ENCODE measurements at regions not wholly inside any gene's neighbourhood (a gene's known extent, or its start where the extent isn't known, plus 50 kb on each side); places are given as distances from the start of the nearest gene placed in this dataset.
A peak's percentile ranks its signal among the peaks of the same experiment; 100 is the strongest.
"Not testable (repeated sequence)": the region's sequence is repeated elsewhere in the genome, so short reads cannot be mapped to it uniquely, and the experiment has no call there.

GRCh38 chr3:35224565-35225295 is 414.6 kb upstream of the ARPP21 start:
- no peak for TF ChIP-seq CTCF (IDR thresholded peaks at IDR 0.05; ENCODE audit: insufficient read depth, missing control alignments)
- DNase-seq (ENCODE audit: insufficient read length, low spot score), result no peak
- FAIRE-seq, result peak; percentile 16

- FAIRE-seq (peak; percentile 85), DNase-seq (ENCODE audit: insufficient read length, low spot score) (no peak)
- no peak for TF ChIP-seq CTCF (IDR thresholded peaks at IDR 0.05; ENCODE audit: insufficient read depth, missing control alignments)
Observed at GRCh38 chr3:35241236-35241635, 398.1 kb upstream of the ARPP21 start.

GRCh38 chr3:35254917-35255316 is 384.4 kb upstream of the ARPP21 start:
- DNase-seq (ENCODE audit: insufficient read length, low spot score) (no peak), FAIRE-seq (no peak)
- no peak for TF ChIP-seq CTCF (IDR thresholded peaks at IDR 0.05; ENCODE audit: insufficient read depth, missing control alignments)

GRCh38 chr3:35257641-35258040 is 381.7 kb upstream of the ARPP21 start:
- FAIRE-seq (no peak), DNase-seq (ENCODE audit: insufficient read length, low spot score) (no peak)
- TF ChIP-seq CTCF (IDR thresholded peaks at IDR 0.05; ENCODE audit: insufficient read depth, missing control alignments), result no peak

- no peak for FAIRE-seq
- TF ChIP-seq CTCF (IDR thresholded peaks at IDR 0.05; ENCODE audit: insufficient read depth, missing control alignments), result no peak
- DNase-seq (ENCODE audit: insufficient read length, low spot score), result no peak
Observed at GRCh38 chr3:35262406-35262805, 376.9 kb upstream of the ARPP21 start.

GRCh38 chr3:35263477-35263876 is 375.8 kb upstream of the ARPP21 start:
- FAIRE-seq (no peak), DNase-seq (ENCODE audit: insufficient read length, low spot score) (no peak)
- TF ChIP-seq CTCF (IDR thresholded peaks at IDR 0.05; ENCODE audit: insufficient read depth, missing control alignments), result no peak

GRCh38 chr3:35266065-35266464 is 373.3 kb upstream of the ARPP21 start:
- not testable (repeated sequence) for FAIRE-seq

More at GRCh38 chr3:35266065-35266464, 373.3 kb upstream of the ARPP21 start:
- DNase-seq (ENCODE audit: insufficient read length, low spot score), result not testable (repeated sequence)

All from D721Med (cell line).